ENCODE measurements at regions not wholly inside any gene's neighbourhood (a gene's known extent, or its start where the extent isn't known, plus 50 kb on each side); places are given as distances from the start of the nearest gene placed in this dataset.

- no peak for DNase-seq (ENCODE audit: low read depth)
- TF ChIP-seq CTCF (conservative IDR thresholded peaks at IDR 0.05; ENCODE audit: low read depth, low read length) = no peak
- H3K4me3 ChIP-seq (ENCODE audit: low read depth, low read length) = peak overlapping the region; percentile 58
Observed at GRCh38 chr20:25750765-25751696, 54.4 kb upstream of the ZNF337 start.

- TF ChIP-seq CTCF (conservative IDR thresholded peaks at IDR 0.05; ENCODE audit: low read depth, low read length) = no peak
- DNase-seq (ENCODE audit: low read depth) = no peak
- peak overlapping the region; percentile 58 for H3K4me3 ChIP-seq (ENCODE audit: low read depth, low read length)
Observed at GRCh38 chr20:25750220-25750764, 53.6 kb upstream of the ZNF337 start.

- no peak overlapping the region for H3K4me3 ChIP-seq (ENCODE audit: low read depth, low read length)
- no peak for TF ChIP-seq CTCF (conservative IDR thresholded peaks at IDR 0.05; ENCODE audit: low read depth, low read length)
- no peak for DNase-seq (ENCODE audit: low read depth)
Observed at GRCh38 chr20:25749649-25750048, 53.0 kb upstream of the ZNF337 start.
